B cell (primary cell): ENCODE measurements at regions not wholly inside any gene's neighbourhood (a gene's known extent, or its start where the extent isn't known, plus 50 kb on each side); places are given as distances from the start of the nearest gene placed in this dataset.

ENCODE experiments used
- ATAC-seq: fragments of 200-7000 bp; cut with Tn5 transposase; one replicate; pipeline ENCODE4 v1.10.0; 2021; ENCODE audit warnings: low read depth, mild to moderate bottlenecking, moderate number of reproducible peaks, moderate library complexity
- CTCF ChIA-PET: fragments of 350-600 bp; sonication (Branson Sonifier 250); formaldehyde crosslinking; loops from one replicate; lab custom pipeline; 2021; ENCODE audit warnings: antibody characterized with exemption, inconsistent platforms; lab: Charles Lee
- POLR2A ChIA-PET: fragments of 350-600 bp; sonication (Branson Sonifier 250); formaldehyde crosslinking; loops from one replicate; lab custom pipeline; 2021; ENCODE audit warnings: antibody characterized with exemption; lab: Charles Lee
- DNase-seq: peaks from one replicate; pipeline ENCODE4 v3.0.0; 2013
- H2AFZ ChIP-seq: 2 replicates; pipeline ENCODE4 v1.6.1; 2012; ENCODE audit warnings: mild to moderate bottlenecking, low read depth, low read length; ENCODE audit not compliant: insufficient read depth, poor library complexity, severe bottlenecking
- H3K27ac ChIP-seq, 2 donors: 1 replicate in 1 of 2; 2 replicates in 1 of 2; pipeline ENCODE4 v1.5.1; 2012 to 2013; ENCODE audit warnings: low read length in 2 of 2, mild to moderate bottlenecking in 2 of 2, moderate library complexity in 1 of 2
- H3K27me3 ChIP-seq, 4 experiments: fragments of 200-600 bp in 1 of 4; sonication (generic) in 1 of 4; replicated peaks in 1 of 4; 1 replicate in 2 of 4; 2 replicates in 2 of 4; pipeline versions ENCODE4 v1.6.1 to v1.7.0; 2013 to 2016; ENCODE audit warnings: low read length in 3 of 4, mild to moderate bottlenecking in 2 of 4, mixed read lengths in 1 of 4, moderate library complexity in 1 of 4; ENCODE audit not compliant: insufficient read depth in 4 of 4, control insufficient read depth in 3 of 4; ENCODE audit errors: control extremely low read depth in 1 of 4
- H3K36me3 ChIP-seq, 2 experiments: replicated peaks in 1 of 2; 1 replicate in 1 of 2; 2 replicates in 1 of 2; pipeline versions ENCODE4 v1.6.1 to v1.7.1; 2013; ENCODE audit warnings: low read length in 1 of 2; ENCODE audit not compliant: insufficient read depth in 2 of 2, control insufficient read depth in 1 of 2; ENCODE audit errors: control extremely low read depth in 1 of 2, extremely low read depth in 1 of 2
- H3K4me1 ChIP-seq, 2 donors: fragments of 200-600 bp in 1 of 2; sonication (generic) in 1 of 2; 1 replicate in 1 of 2; 2 replicates in 1 of 2; pipeline versions ENCODE4 v1.5.1 to v1.6.1; 2013 to 2017; ENCODE audit warnings: low read length in 2 of 2; ENCODE audit not compliant: control insufficient read depth in 2 of 2, insufficient read depth in 2 of 2
- H3K4me2 ChIP-seq: replicated peaks from 2 replicates; pipeline ENCODE3; 2012; ENCODE audit warnings: mild to moderate bottlenecking, low read depth, low read length; ENCODE audit not compliant: poor library complexity, severe bottlenecking
- H3K4me3 ChIP-seq, 5 experiments: fragments of 200-600 bp in 1 of 5; sonication (generic) in 1 of 5; 1 replicate in 3 of 5; 2 replicates in 2 of 5; pipeline versions ENCODE4 v1.5.1 to v1.7.0; 2011 to 2016; ENCODE audit warnings: low read length in 4 of 5, mild to moderate bottlenecking in 4 of 5, low read depth in 2 of 5, control low read depth in 1 of 5, moderate library complexity in 1 of 5; ENCODE audit not compliant: insufficient read depth in 1 of 5; ENCODE audit errors: control extremely low read depth in 1 of 5, extremely low read depth in 1 of 5
- H3K79me2 ChIP-seq: fragments of 200-600 bp; sonication (generic); one replicate; pipeline ENCODE4 v1.6.0; 2016; ENCODE audit warnings: low read length; ENCODE audit not compliant: control insufficient read depth, insufficient read depth
- H3K9ac ChIP-seq: fragments of 200-600 bp; sonication (generic); 2 replicates; pipeline ENCODE4 v1.6.1; 2017; ENCODE audit warnings: mild to moderate bottlenecking, low read length, moderate library complexity
- H3K9me3 ChIP-seq, 3 donors: one replicate each; pipeline versions ENCODE4 v1.6.1 to v1.7.1; 2013; ENCODE audit warnings: low read length in 2 of 3; ENCODE audit not compliant: control insufficient read depth in 2 of 3, insufficient read depth in 1 of 3; ENCODE audit errors: control extremely low read depth in 1 of 3
- H4K20me1 ChIP-seq: 2 replicates; pipeline ENCODE4 v1.6.0; 2012; ENCODE audit warnings: mild to moderate bottlenecking, low read length; ENCODE audit not compliant: insufficient read depth, control insufficient read depth, poor library complexity, severe bottlenecking
- H3K27ac Mint-ChIP-seq: one replicate; pipeline ENCODE4 v1.8.0; 2021; ENCODE audit warnings: mixed read lengths
- H3K27me3 Mint-ChIP-seq: one replicate; pipeline ENCODE4 v1.8.0; 2021; ENCODE audit warnings: mixed read lengths
- H3K4me1 Mint-ChIP-seq: one replicate; pipeline ENCODE4 v1.8.0; 2021; ENCODE audit warnings: mixed read lengths
- H3K4me3 Mint-ChIP-seq: one replicate; pipeline ENCODE4 v1.8.0; 2021; ENCODE audit warnings: mixed read lengths
- H3K9me3 Mint-ChIP-seq: one replicate; pipeline ENCODE4 v1.8.0; 2022; ENCODE audit warnings: mixed read lengths; ENCODE audit not compliant: insufficient read depth
- EZH2 ChIP-seq: IDR thresholded peaks from 2 replicates; pipeline ENCODE4 v1.6.1; 2012; ENCODE audit warnings: borderline replicate concordance, low read depth, mild to moderate bottlenecking, moderate library complexity, low read length; ENCODE audit not compliant: insufficient read depth, poor library complexity, severe bottlenecking
- WGBS: methylation state at CpG from one replicate; pipeline ENCODE4 v1.1.5; 2013; ENCODE audit warnings: missing lambda C conversion rate; ENCODE audit not compliant: insufficient coverage; 5-methylcytosine and 5-hydroxymethylcytosine counted together
- intact Hi-C: fragments of 100-400 bp; cut with micrococcal nuclease; formaldehyde crosslinking; loops from one replicate; pipeline ENCODE4 v1.10.0; 2022
- TF ChIP-seq, protein P1 (sequence below): fragments of 200-600 bp; IDR thresholded peaks from one replicate; pipeline ENCODE4 v1.8.0; 2022; ENCODE audit warnings: antibody characterized with exemption, mild to moderate bottlenecking

DNA sequence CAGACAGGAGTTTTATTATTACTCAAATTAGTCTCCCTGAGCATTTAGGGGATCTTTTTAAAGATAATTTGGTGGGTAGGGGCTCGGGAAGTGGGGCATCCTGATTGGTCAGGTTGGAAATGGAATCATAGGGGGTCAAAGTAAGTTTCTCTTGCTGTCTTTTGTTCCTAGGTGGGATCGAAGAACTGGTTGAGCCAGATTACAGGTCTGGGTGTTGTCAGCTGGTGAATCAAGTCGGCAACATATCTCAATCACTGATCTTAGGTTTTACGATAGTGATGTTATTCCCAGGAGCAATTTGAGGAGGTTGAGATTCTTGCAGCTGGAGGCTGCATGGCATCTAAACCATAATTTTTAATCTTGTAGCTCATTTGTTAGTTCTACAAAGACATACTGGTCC lies 629.5 kb upstream of the AMOT start:
- Mint-ChIP-seq H3K4me3 (no peak overlapping the region), H3K9me3 (no peaks in the 10 kb centered on the region), H3K27ac (no peak overlapping the region), H3K4me1 (peaks cover 7% of the 10 kb centered on the region), H3K27me3 (no peaks in the 10 kb centered on the region)
- ChIA-PET POLR2A (no interaction called here), CTCF (no interaction called here)
- Histone ChIP-seq H3K79me2 (no peaks in the 10 kb centered on the region), H3K9me3 (no peaks in the 10 kb centered on the region), H3K4me1 (no peaks in the 10 kb centered on the region), H3K27me3 (no peaks in the 10 kb centered on the region), H3K9ac (no peak overlapping the region), H2AFZ (no peak overlapping the region), H3K36me3 (no peaks in the 10 kb centered on the region), H3K4me3 (no peak overlapping the region), H3K27ac (no peak overlapping the region), H3K4me2 (no peak overlapping the region), H4K20me1 (no peaks in the 10 kb centered on the region)
- intact Hi-C loops, result no loop called here
- TF ChIP-seq, protein P1, sequence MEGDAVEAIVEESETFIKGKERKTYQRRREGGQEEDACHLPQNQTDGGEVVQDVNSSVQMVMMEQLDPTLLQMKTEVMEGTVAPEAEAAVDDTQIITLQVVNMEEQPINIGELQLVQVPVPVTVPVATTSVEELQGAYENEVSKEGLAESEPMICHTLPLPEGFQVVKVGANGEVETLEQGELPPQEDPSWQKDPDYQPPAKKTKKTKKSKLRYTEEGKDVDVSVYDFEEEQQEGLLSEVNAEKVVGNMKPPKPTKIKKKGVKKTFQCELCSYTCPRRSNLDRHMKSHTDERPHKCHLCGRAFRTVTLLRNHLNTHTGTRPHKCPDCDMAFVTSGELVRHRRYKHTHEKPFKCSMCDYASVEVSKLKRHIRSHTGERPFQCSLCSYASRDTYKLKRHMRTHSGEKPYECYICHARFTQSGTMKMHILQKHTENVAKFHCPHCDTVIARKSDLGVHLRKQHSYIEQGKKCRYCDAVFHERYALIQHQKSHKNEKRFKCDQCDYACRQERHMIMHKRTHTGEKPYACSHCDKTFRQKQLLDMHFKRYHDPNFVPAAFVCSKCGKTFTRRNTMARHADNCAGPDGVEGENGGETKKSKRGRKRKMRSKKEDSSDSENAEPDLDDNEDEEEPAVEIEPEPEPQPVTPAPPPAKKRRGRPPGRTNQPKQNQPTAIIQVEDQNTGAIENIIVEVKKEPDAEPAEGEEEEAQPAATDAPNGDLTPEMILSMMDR, result no peak
- TF ChIP-seq EZH2, result no peak
- ATAC-seq, result no peak
- WGBS, result no CpG with 5 or more reads among the region's 4 CpGs
- DNase-seq, result no peak

DNA sequence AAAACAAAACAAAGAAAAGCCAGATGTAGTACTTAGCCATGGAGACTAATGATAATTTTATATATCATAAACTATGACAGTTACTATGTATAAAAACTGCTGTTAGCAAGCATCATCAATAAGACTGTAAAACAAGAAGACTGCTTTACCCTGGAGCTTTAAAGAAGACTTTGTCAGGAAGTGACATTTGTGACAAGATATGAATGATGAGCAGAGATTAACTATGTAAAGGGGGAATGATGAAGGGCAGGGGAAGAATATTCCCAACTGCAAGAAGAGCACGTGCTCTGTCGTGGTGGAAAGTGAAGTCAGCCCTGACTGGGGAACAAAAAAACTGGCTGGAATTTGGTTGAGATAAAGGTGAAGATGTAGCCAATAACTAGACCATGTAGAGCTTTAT lies 617.1 kb upstream of the AMOT start:
- ChIA-PET POLR2A (no interaction called here), CTCF (no interaction called here)
- WGBS, result no CpG with 5 or more reads among the region's 2 CpGs
- Histone ChIP-seq H3K4me2 (no peak overlapping the region), H3K4me3 (no peak overlapping the region), H3K27ac (no peak overlapping the region), H3K9me3 (no peaks in the 10 kb centered on the region), H3K36me3 (no peaks in the 10 kb centered on the region), H2AFZ (no peak overlapping the region), H3K79me2 (no peaks in the 10 kb centered on the region), H3K4me1 (no peaks in the 10 kb centered on the region), H3K9ac (no peak overlapping the region), H3K27me3 (no peaks in the 10 kb centered on the region), H4K20me1 (no peaks in the 10 kb centered on the region)
- intact Hi-C loops, result no loop called here
- H3K4me3 Mint-ChIP-seq, result no peak overlapping the region
- TF ChIP-seq, protein P1, result no peak
- no peak for TF ChIP-seq EZH2
- DNase-seq, result no peak
- ATAC-seq, result no peak
- H3K27me3 Mint-ChIP-seq, result no peaks in the 10 kb centered on the region
- H3K4me1 Mint-ChIP-seq, result no peaks in the 10 kb centered on the region
- H3K27ac Mint-ChIP-seq, result no peak overlapping the region
- H3K9me3 Mint-ChIP-seq, result no peaks in the 10 kb centered on the region
